HFFc6 (cell line): ENCODE measurements at regions not wholly inside any gene's neighbourhood (a gene's known extent, or its start where the extent isn't known, plus 50 kb on each side); places are given as distances from the start of the nearest gene placed in this dataset.

Experiments
- DNase-seq: peaks from one replicate; pipeline ENCODE4 v3.0.0-alpha.2; 2018
- H3K27ac Mint-ChIP-seq: 2 replicates; pipeline ENCODE4 v1.8.0; 2020; ENCODE audit warnings: mild to moderate bottlenecking, mixed read lengths
- H3K27me3 Mint-ChIP-seq: 2 replicates; pipeline ENCODE4 v1.8.0; 2021; ENCODE audit warnings: mild to moderate bottlenecking, moderate library complexity, mixed read lengths; ENCODE audit not compliant: insufficient read depth
- H3K36me3 Mint-ChIP-seq: 2 replicates; pipeline ENCODE4 v1.8.0; 2021; ENCODE audit warnings: low read depth, mixed read lengths
- H3K4me1 Mint-ChIP-seq: 2 replicates; pipeline ENCODE4 v1.8.0; 2020; ENCODE audit warnings: low read depth, mixed read lengths
- H3K4me3 Mint-ChIP-seq: 2 replicates; pipeline ENCODE4 v1.8.0; 2020; ENCODE audit warnings: mild to moderate bottlenecking, moderate library complexity, mixed read lengths
- H3K9me3 Mint-ChIP-seq: 2 replicates; pipeline ENCODE4 v1.8.0; 2020; ENCODE audit warnings: mild to moderate bottlenecking, mixed read lengths
- CTCF ChIP-seq: fragments of 200-600 bp; sonication (generic); IDR thresholded peaks from 2 replicates; pipeline ENCODE4 v1.5.0; 2021; ENCODE audit warnings: antibody characterized with exemption, mild to moderate bottlenecking

GRCh38 chr14:47959740-47960139, 284.3 kb upstream of the MDGA2 start:
- no peaks in the 10 kb centered on the region for H3K27me3 Mint-ChIP-seq
- peaks cover 28% of the 10 kb centered on the region for H3K9me3 Mint-ChIP-seq
- no peak for TF ChIP-seq CTCF
- no peak overlapping the region for H3K4me3 Mint-ChIP-seq
- no peak for DNase-seq
- H3K4me1 Mint-ChIP-seq: no peaks in the 10 kb centered on the region
- no peaks in the 10 kb centered on the region for H3K36me3 Mint-ChIP-seq
- no peak overlapping the region for H3K27ac Mint-ChIP-seq

GRCh38 chr14:47949006-47949405, 273.6 kb upstream of the MDGA2 start:
- no peak overlapping the region for H3K27ac Mint-ChIP-seq
- no peak overlapping the region for H3K4me3 Mint-ChIP-seq
- no peaks in the 10 kb centered on the region for H3K36me3 Mint-ChIP-seq
- no peak for TF ChIP-seq CTCF
- no peaks in the 10 kb centered on the region for H3K27me3 Mint-ChIP-seq
- DNase-seq: no peak
- H3K4me1 Mint-ChIP-seq: no peaks in the 10 kb centered on the region
- peaks cover 25% of the 10 kb centered on the region for H3K9me3 Mint-ChIP-seq

- Mint-ChIP-seq H3K4me1 (no peaks in the 10 kb centered on the region), H3K4me3 (no peak overlapping the region), H3K36me3 (no peaks in the 10 kb centered on the region), H3K27ac (no peak overlapping the region), H3K9me3 (peaks cover 35% of the 10 kb centered on the region), H3K27me3 (no peaks in the 10 kb centered on the region; the same call in 1 of the 2 replicates)
- no peak for DNase-seq
- TF ChIP-seq CTCF: no peak
Measured at GRCh38 chr14:47935332-47935731, 259.9 kb upstream of the MDGA2 start.

DNA sequence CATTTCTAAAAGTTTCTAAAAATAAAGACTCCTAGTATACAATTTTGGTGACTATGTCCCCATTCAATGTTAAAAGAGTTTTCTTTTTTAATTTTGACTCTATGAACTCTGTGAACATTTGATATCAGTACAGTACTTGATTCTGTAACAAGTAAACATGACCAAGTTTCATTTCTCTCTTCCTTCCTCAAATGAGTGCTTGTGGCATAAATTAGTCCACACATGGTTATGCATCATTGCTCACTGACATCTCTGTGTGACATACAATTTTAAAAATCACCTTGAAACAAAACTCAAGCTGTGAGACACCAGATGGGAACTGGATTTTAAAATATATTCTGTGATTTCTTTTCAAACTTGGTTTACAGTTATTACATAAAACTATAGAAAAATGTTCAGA, 253.9 kb upstream of the MDGA2 start:
- H3K4me3 Mint-ChIP-seq: no peak overlapping the region

DNA sequence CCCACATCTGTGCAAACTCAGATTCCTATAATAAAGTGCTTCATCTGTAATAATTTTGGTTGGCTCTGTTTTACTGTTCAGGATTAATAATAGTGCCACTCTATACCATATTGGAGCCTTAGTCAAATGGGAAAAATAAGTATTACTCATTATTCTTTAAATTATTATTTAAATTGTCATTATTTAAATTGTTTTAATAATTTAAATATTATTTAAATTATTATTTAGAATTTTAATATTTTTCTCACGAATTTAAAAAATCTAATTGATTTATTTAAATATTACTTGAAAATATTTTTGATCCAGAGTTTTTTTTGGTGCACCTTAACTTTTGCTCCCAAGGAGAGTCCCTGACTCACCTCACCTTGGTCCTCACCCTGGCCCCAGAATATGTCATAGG, 245.7 kb upstream of the MDGA2 start:
- H3K27me3 Mint-ChIP-seq: no peaks in the 10 kb centered on the region; the same call in 1 of the 2 replicates
- H3K27ac Mint-ChIP-seq: no peak overlapping the region

More for the DNA sequence above, 253.9 kb upstream of the MDGA2 start:
- Mint-ChIP-seq H3K36me3 (no peaks in the 10 kb centered on the region), H3K27ac (no peak overlapping the region), H3K4me1 (no peaks in the 10 kb centered on the region), H3K27me3 (no peaks in the 10 kb centered on the region; the same call in 1 of the 2 replicates), H3K9me3 (peaks cover 54% of the 10 kb centered on the region)
- no peak for TF ChIP-seq CTCF
- DNase-seq: no peak

More for the DNA sequence above, 245.7 kb upstream of the MDGA2 start:
- no peak for DNase-seq
- Mint-ChIP-seq H3K4me3 (no peak overlapping the region), H3K36me3 (no peaks in the 10 kb centered on the region), H3K9me3 (peaks cover 31% of the 10 kb centered on the region), H3K4me1 (no peaks in the 10 kb centered on the region)
- no peak for TF ChIP-seq CTCF
